Loucy (cell line): ENCODE measurements at regions not wholly inside any gene's neighbourhood (a gene's known extent, or its start where the extent isn't known, plus 50 kb on each side); places are given as distances from the start of the nearest gene placed in this dataset.

Experiments used
- H2AFZ ChIP-seq: fragments of 200-600 bp; sonication (generic); 2 replicates; pipeline ENCODE4 v1.6.0; 2016; ENCODE audit warnings: antibody characterized with exemption, mild to moderate bottlenecking, low read length, moderate library complexity
- H3F3A ChIP-seq: fragments of 200-600 bp; 2 replicates; pipeline ENCODE4 v1.6.0; 2016; ENCODE audit warnings: antibody characterized with exemption, low read depth, mild to moderate bottlenecking
- H3K27me3 ChIP-seq: fragments of 200-600 bp; sonication (generic); 2 replicates; pipeline ENCODE4 v1.6.1; 2014; ENCODE audit warnings: low read length, mild to moderate bottlenecking; ENCODE audit not compliant: insufficient read depth, poor library complexity, severe bottlenecking
- H3K36me3 ChIP-seq: fragments of 200-600 bp; sonication (generic); 2 replicates; pipeline ENCODE4 v1.6.1; 2016; ENCODE audit warnings: low read length; ENCODE audit not compliant: insufficient read depth
- H3K4me1 ChIP-seq: fragments of 200-600 bp; sonication (generic); 2 replicates; pipeline ENCODE4 v1.5.1; 2014; ENCODE audit warnings: low read length, mild to moderate bottlenecking; ENCODE audit not compliant: insufficient read depth, poor library complexity, severe bottlenecking
- H3K4me2 ChIP-seq: fragments of 200-600 bp; sonication (generic); 2 replicates; pipeline ENCODE4 v1.6.0; 2014; ENCODE audit warnings: antibody characterized with exemption, low read length, low read depth, mild to moderate bottlenecking; ENCODE audit not compliant: poor library complexity, severe bottlenecking
- H3K4me3 ChIP-seq: fragments of 200-600 bp; sonication (generic); 2 replicates; pipeline ENCODE4 v1.5.1; 2014; ENCODE audit warnings: low read length, mild to moderate bottlenecking, mixed read lengths; ENCODE audit not compliant: poor library complexity, severe bottlenecking
- H3K79me2 ChIP-seq: fragments of 200-600 bp; sonication (generic); 2 replicates; pipeline ENCODE4 v1.6.1; 2014; ENCODE audit warnings: low read length; ENCODE audit not compliant: insufficient read depth
- H3K9ac ChIP-seq: fragments of 200-600 bp; sonication (generic); 2 replicates; pipeline ENCODE4 v1.6.0; 2014; ENCODE audit warnings: mild to moderate bottlenecking, low read depth, low read length, moderate library complexity; ENCODE audit not compliant: poor library complexity, severe bottlenecking
- H3K9me2 ChIP-seq: fragments of 200-600 bp; sonication (generic); replicated peaks from 2 replicates; pipeline ENCODE4 v1.6.1; 2016; ENCODE audit warnings: low read depth, low read length, mixed read lengths
- H3K9me3 ChIP-seq: fragments of 200-600 bp; sonication (generic); 2 replicates; pipeline ENCODE4 v1.6.1; 2014; ENCODE audit warnings: mild to moderate bottlenecking, antibody characterized with exemption, low read length, low read depth; ENCODE audit not compliant: insufficient read depth
- H4K20me1 ChIP-seq: fragments of 200-600 bp; sonication (generic); 2 replicates; pipeline ENCODE4 v1.6.0; 2014; ENCODE audit warnings: antibody characterized with exemption, low read length, mild to moderate bottlenecking; ENCODE audit not compliant: insufficient read depth, poor library complexity, severe bottlenecking
- EZH2phosphoT487 ChIP-seq: fragments of 200-600 bp; IDR thresholded peaks from 2 replicates; pipeline ENCODE4 v1.6.1; 2018; ENCODE audit warnings: antibody characterized with exemption, mild to moderate bottlenecking, moderate library complexity, borderline replicate concordance
- TF ChIP-seq, protein P1 (sequence below): fragments of 200-600 bp; sonication (generic); conservative IDR thresholded peaks from 2 replicates; pipeline ENCODE4 v1.5.1; 2014; ENCODE audit warnings: mild to moderate bottlenecking, antibody characterized with exemption, low read length

DNA sequence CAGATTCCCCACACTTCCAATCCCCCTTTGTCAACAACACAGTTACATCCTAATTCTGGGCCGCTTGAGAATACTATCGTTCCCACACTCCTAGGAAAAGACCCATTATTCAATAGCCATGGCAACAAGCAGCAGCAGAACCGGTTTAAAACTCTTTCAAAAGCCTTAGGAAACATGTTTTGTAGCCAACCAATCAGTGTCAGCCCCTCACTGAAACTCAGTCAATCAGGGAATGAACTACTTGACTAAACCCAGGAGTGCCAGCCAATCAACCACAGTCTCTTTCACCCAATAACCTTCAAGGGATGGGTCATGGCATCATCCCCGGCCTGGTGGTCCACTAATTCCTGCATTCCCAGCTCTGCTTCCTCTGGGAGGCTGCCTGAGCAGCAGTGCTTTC is 204.8 kb upstream of the HS6ST1 start:
- H3K27me3 ChIP-seq, result no peaks in the 10 kb centered on the region
- no peak overlapping the region for H3K9ac ChIP-seq
- no peak overlapping the region for H3K4me2 ChIP-seq

DNA sequence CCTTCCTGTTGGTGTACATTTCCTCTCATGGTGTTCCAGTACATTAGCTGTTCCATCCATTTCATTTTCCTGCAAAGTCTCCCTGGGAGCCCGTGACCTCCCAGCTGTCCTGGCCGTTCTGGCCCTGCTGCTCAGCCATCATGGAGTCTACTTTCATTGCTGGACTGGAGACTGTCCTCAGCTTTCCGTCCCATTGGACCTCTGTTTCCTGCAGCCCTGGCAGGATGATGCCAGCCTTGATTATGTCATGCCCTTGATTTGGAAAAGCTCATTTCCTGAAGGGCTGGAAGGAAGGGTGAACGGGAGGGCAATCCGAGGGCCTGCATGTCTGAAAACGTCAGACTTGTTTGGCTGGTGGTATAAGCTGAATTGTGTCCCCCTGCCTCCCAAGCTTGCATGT is 205.5 kb upstream of the HS6ST1 start:
- no peaks in the 10 kb centered on the region for H3F3A ChIP-seq
- no peak overlapping the region for H3K4me2 ChIP-seq
- no peak overlapping the region for H2AFZ ChIP-seq

More for the DNA sequence above, 204.8 kb upstream of the HS6ST1 start:
- Histone ChIP-seq H3K4me3 (no peak overlapping the region), H2AFZ (no peak overlapping the region), H3K9me2 (no peaks in the 10 kb centered on the region), H4K20me1 (no peaks in the 10 kb centered on the region), H3F3A (no peaks in the 10 kb centered on the region), H3K36me3 (no peaks in the 10 kb centered on the region), H3K9me3 (no peaks in the 10 kb centered on the region), H3K4me1 (peaks cover 56% of the 10 kb centered on the region), H3K79me2 (no peaks in the 10 kb centered on the region)
- TF ChIP-seq EZH2phosphoT487, result no peak
- TF ChIP-seq, protein P1, sequence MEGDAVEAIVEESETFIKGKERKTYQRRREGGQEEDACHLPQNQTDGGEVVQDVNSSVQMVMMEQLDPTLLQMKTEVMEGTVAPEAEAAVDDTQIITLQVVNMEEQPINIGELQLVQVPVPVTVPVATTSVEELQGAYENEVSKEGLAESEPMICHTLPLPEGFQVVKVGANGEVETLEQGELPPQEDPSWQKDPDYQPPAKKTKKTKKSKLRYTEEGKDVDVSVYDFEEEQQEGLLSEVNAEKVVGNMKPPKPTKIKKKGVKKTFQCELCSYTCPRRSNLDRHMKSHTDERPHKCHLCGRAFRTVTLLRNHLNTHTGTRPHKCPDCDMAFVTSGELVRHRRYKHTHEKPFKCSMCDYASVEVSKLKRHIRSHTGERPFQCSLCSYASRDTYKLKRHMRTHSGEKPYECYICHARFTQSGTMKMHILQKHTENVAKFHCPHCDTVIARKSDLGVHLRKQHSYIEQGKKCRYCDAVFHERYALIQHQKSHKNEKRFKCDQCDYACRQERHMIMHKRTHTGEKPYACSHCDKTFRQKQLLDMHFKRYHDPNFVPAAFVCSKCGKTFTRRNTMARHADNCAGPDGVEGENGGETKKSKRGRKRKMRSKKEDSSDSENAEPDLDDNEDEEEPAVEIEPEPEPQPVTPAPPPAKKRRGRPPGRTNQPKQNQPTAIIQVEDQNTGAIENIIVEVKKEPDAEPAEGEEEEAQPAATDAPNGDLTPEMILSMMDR, result no peak

DNA sequence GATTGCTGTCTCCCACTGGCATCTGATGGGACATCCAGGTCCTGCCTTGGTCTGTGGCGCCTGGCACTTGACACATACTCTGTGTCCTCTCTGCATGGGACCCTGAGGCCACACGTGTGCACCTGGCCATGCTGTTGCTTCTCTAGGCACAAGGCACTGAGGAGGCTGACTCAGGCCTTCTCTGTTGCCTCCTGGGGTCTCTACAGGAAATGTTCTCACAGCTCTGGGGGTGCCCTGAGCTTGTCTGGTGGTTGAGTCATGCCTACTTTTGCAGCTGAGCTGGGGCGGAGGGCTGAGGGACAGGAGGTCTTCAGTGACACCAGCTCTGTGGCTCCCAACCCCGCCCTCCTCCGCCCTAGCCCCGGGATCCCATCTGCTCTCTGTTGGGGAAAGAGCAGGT is 207.0 kb upstream of the HS6ST1 start:
- no peaks in the 10 kb centered on the region for H3K36me3 ChIP-seq
- no peak overlapping the region for H3K4me3 ChIP-seq
- no peaks in the 10 kb centered on the region for H3K27me3 ChIP-seq
- no peaks in the 10 kb centered on the region for H3K9me3 ChIP-seq
- no peaks in the 10 kb centered on the region for H3K79me2 ChIP-seq
- H3K9ac ChIP-seq, result peak overlapping the region; percentile 46
- H3K4me2 ChIP-seq, result peak overlapping the region; percentile 4
- no peaks in the 10 kb centered on the region for H3F3A ChIP-seq
- no peak overlapping the region for H2AFZ ChIP-seq
- no peaks in the 10 kb centered on the region for H3K9me2 ChIP-seq
- H3K4me1 ChIP-seq, result peaks cover 45% of the 10 kb centered on the region
- H4K20me1 ChIP-seq, result no peaks in the 10 kb centered on the region
- no peak for TF ChIP-seq EZH2phosphoT487
- TF ChIP-seq, protein P1, result no peak

More for the DNA sequence above, 205.5 kb upstream of the HS6ST1 start:
- H4K20me1 ChIP-seq, result no peaks in the 10 kb centered on the region
- H3K4me3 ChIP-seq, result no peak overlapping the region
- no peaks in the 10 kb centered on the region for H3K9me3 ChIP-seq
- no peak overlapping the region for H3K9ac ChIP-seq
- no peaks in the 10 kb centered on the region for H3K27me3 ChIP-seq
- H3K4me1 ChIP-seq, result peaks cover 56% of the 10 kb centered on the region
- no peaks in the 10 kb centered on the region for H3K79me2 ChIP-seq
- H3K36me3 ChIP-seq, result no peaks in the 10 kb centered on the region
- H3K9me2 ChIP-seq, result no peaks in the 10 kb centered on the region
- no peak for TF ChIP-seq EZH2phosphoT487
- TF ChIP-seq, protein P1, result no peak
